Ovary (tissue), 3 donors: ENCODE measurements at regions not wholly inside any gene's neighbourhood (a gene's known extent, or its start where the extent isn't known, plus 50 kb on each side); places are given as distances from the start of the nearest gene placed in this dataset.

ENCODE experiments used
- CTCF ChIP-seq, 3 donors: fragments of 450-650 bp in 2 of 3; fragments of 200-600 bp in 1 of 3; IDR thresholded peaks; one replicate each; pipeline versions ENCODE4 v1.5.1 to v1.8.0; 2016 to 2022; ENCODE audit warnings: antibody characterized with exemption in 3 of 3, mild to moderate bottlenecking in 1 of 3
- EP300 ChIP-seq: sonication (generic); formaldehyde crosslinking; IDR thresholded peaks from one replicate; pipeline ENCODE4 v1.6.1; 2017; ENCODE audit warnings: antibody characterized with exemption
- donor health status: DM: no; HTN: no; CAD: no.

GRCh38 chr5:98072921-98073320, 700.5 kb upstream of the RGMB start:
- TF ChIP-seq CTCF (IDR thresholded peaks at IDR 0.05) (no peak), EP300 (no peak)
